ENCODE measurements at regions not wholly inside any gene's neighbourhood (a gene's known extent, or its start where the extent isn't known, plus 50 kb on each side); places are given as distances from the start of the nearest gene placed in this dataset.

- H3K27me3 ChIP-seq = no peaks in the 10 kb centered on the region
- WGBS, 2 donors (ENCODE audit: low coverage in 1 of 2) = 78 to 100% methylated on average over 1 to 4 of the region's 6 CpGs
- H3K4me1 ChIP-seq = no peaks in the 10 kb centered on the region
- peaks cover 0 to 17% (median 0%) of the 10 kb centered on the region in 3 donors for H3K9me3 ChIP-seq
- H3K4me3 ChIP-seq = no peak overlapping the region
- no peak overlapping the region for H3K27ac ChIP-seq
- no peaks in the 10 kb centered on the region for H3K36me3 ChIP-seq
- no peak for ATAC-seq
- no peak for TF ChIP-seq POLR2A (IDR thresholded peaks at IDR 0.05)
Observed at GRCh38 chr12:30155001-30155730, 371.4 kb upstream of the TMTC1 start.

GRCh38 chr12:30153981-30154380 lies 370.2 kb upstream of the TMTC1 start:
- Histone ChIP-seq H3K27me3 (no peaks in the 10 kb centered on the region), H3K4me1 (no peaks in the 10 kb centered on the region), H3K4me3 (no peak overlapping the region), H3K27ac (no peak overlapping the region), H3K36me3 (no peaks in the 10 kb centered on the region), H3K9me3 (peaks cover 0 to 16% (median 0%) of the 10 kb centered on the region in 3 donors)
- 86 to 100% methylated on average over 1 of the region's 1 CpG for WGBS, 2 donors (ENCODE audit: low coverage in 1 of 2)
- ATAC-seq = no peak
- TF ChIP-seq EP300 (IDR thresholded peaks at IDR 0.05) (no peak), POLR2A (IDR thresholded peaks at IDR 0.05) (no peak), CTCF (IDR thresholded peaks at IDR 0.05) (no peak), POLR2AphosphoS5 (IDR thresholded peaks at IDR 0.05) (no peak)

GRCh38 chr12:30152705-30153104 lies 369.0 kb upstream of the TMTC1 start:
- Histone ChIP-seq H3K36me3 (no peaks in the 10 kb centered on the region), H3K27ac (no peak overlapping the region), H3K4me1 (no peaks in the 10 kb centered on the region), H3K4me3 (no peak overlapping the region), H3K27me3 (no peaks in the 10 kb centered on the region), H3K9me3 (peaks cover 0 to 16% (median 0%) of the 10 kb centered on the region in 3 donors)
- ATAC-seq = no peak
- no peak for TF ChIP-seq POLR2AphosphoS5 (IDR thresholded peaks at IDR 0.05)
- TF ChIP-seq POLR2A (IDR thresholded peaks at IDR 0.05) = no peak
- no peak for TF ChIP-seq CTCF (IDR thresholded peaks at IDR 0.05)
- TF ChIP-seq EP300 (IDR thresholded peaks at IDR 0.05) = no peak

GRCh38 chr12:30151831-30152230 lies 368.1 kb upstream of the TMTC1 start:
- Histone ChIP-seq H3K27me3 (no peaks in the 10 kb centered on the region), H3K4me1 (no peaks in the 10 kb centered on the region), H3K27ac (no peak overlapping the region), H3K36me3 (no peaks in the 10 kb centered on the region), H3K4me3 (no peak overlapping the region), H3K9me3 (peaks cover 0 to 16% (median 0%) of the 10 kb centered on the region in 3 donors)
- TF ChIP-seq POLR2AphosphoS5 (IDR thresholded peaks at IDR 0.05) (no peak), EP300 (IDR thresholded peaks at IDR 0.05) (no peak), CTCF (IDR thresholded peaks at IDR 0.05) (no peak), POLR2A (IDR thresholded peaks at IDR 0.05) (no peak)
- WGBS, 2 donors (ENCODE audit: low coverage in 1 of 2) = 61 to 74% methylated on average over 3 to 5 of the region's 5 CpGs
- ATAC-seq = no peak

- H3K27ac ChIP-seq = no peak overlapping the region
- no peaks in the 10 kb centered on the region for H3K36me3 ChIP-seq
- H3K9me3 ChIP-seq = no peaks in the 10 kb centered on the region
- WGBS, 2 donors (ENCODE audit: low coverage in 1 of 2) = 100% methylated on average over 1 of the region's 5 CpGs; no CpG with 5 or more reads in 1 of the 2 donors
- H3K27me3 ChIP-seq = no peaks in the 10 kb centered on the region
- no peaks in the 10 kb centered on the region for H3K4me1 ChIP-seq
- no peak overlapping the region for H3K4me3 ChIP-seq
- TF ChIP-seq EP300 (IDR thresholded peaks at IDR 0.05) (no peak), POLR2A (IDR thresholded peaks at IDR 0.05) (no peak), CTCF (IDR thresholded peaks at IDR 0.05) (no peak), POLR2AphosphoS5 (IDR thresholded peaks at IDR 0.05) (no peak)
- ATAC-seq = no peak
Observed at GRCh38 chr12:30146561-30146960, 362.8 kb upstream of the TMTC1 start.

Measured in gastroesophageal sphincter (tissue), 4 donors.